ENCODE measurements at regions not wholly inside any gene's neighbourhood (a gene's known extent, or its start where the extent isn't known, plus 50 kb on each side); places are given as distances from the start of the nearest gene placed in this dataset.

- no peaks in the 10 kb centered on the region for H3K36me3 Mint-ChIP-seq
These were observed 782.9 kb downstream of the CCSER2 start for GRCh38 chr10:85111271-85111670.

DNA sequence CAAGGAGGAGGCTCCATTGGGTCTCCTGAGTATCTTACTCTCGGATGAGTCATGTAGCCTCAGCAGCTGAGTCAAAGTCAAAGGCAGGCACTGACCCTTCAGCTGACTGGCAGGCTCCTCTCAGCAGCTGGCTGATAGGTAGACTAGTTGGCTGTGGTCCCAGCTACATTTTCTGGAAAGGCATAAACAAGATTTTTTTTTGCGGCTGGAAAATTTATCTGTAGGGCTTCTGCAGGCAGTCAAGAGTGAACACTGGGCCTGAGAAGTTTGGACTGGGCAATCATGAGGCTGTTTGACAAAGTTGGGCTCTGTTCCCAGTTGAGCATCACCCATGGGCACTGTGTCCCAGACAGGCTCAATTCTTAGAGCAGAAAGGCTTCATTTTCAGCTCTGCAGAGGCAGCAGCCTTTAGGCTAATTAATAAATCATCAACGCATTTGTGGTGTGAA is 796.2 kb downstream of the CCSER2 start:
- no peak overlapping the region for H3K4me3 Mint-ChIP-seq
- Histone ChIP-seq H4K20me1 (ENCODE audit: insufficient read depth, low read length) (no peaks in the 10 kb centered on the region), H3K4me1 (ENCODE audit: control insufficient read depth in 1 of 2, insufficient read depth in 2 of 2, low read length in 2 of 2) (no peaks in the 10 kb centered on the region), H2AFZ (ENCODE audit: insufficient read depth, low read depth, low read length, poor library complexity, severe bottlenecking) (no peak overlapping the region), H3K4me2 (replicated peaks; ENCODE audit: extremely low read depth, low read length, poor library complexity, severe bottlenecking) (no peak overlapping the region), H3K9ac (ENCODE audit: insufficient read depth, low read length, poor library complexity, severe bottlenecking) (no peak overlapping the region), H3K79me2 (ENCODE audit: insufficient read depth, low read length) (no peaks in the 10 kb centered on the region), H3K4me3 (replicated peaks in 1 of 3; ENCODE audit: low read depth in 2 of 3, low read length in 3 of 3) (no peak overlapping the region), H3K27ac (ENCODE audit: low read depth in 1 of 2, low read length in 2 of 2) (no peak overlapping the region), H3K36me3 (replicated peaks in 1 of 2; ENCODE audit: control insufficient read depth in 1 of 2, insufficient read depth in 2 of 2, low read length in 2 of 2) (no peaks in the 10 kb centered on the region), H3K27me3 (ENCODE audit: control insufficient read depth in 2 of 2, insufficient read depth in 2 of 2, low read length in 2 of 2) (no peaks in the 10 kb centered on the region), H3K9me3 (replicated peaks in 1 of 2; ENCODE audit: control insufficient read depth in 1 of 2, insufficient read depth in 1 of 2, low read length in 2 of 2) (peaks cover 18 to 24% of the 10 kb centered on the region in 2 donors)
- H3K36me3 Mint-ChIP-seq: no peaks in the 10 kb centered on the region
- TF ChIP-seq CTCF (IDR thresholded peaks at IDR 0.05): no peak
- intact Hi-C loops (cut with micrococcal nuclease): no loop called here
- H3K27ac Mint-ChIP-seq: no peak overlapping the region
- H3K4me1 Mint-ChIP-seq: no peaks in the 10 kb centered on the region
- H3K9me3 Mint-ChIP-seq: peaks cover 7 to 25% (median 8%) of the 10 kb centered on the region in 7 donors
- no peak for DNase-seq
- H3K27me3 Mint-ChIP-seq (ENCODE audit: low read depth in 3 of 3): peaks cover 0 to 3% (median 0%) of the 10 kb centered on the region in 3 donors
- WGBS (ENCODE audit: insufficient coverage): 95% methylated on average over 2 of the region's 3 CpGs

More at GRCh38 chr10:85111271-85111670, 782.9 kb downstream of the CCSER2 start:
- DNase-seq: no peak
- H3K4me1 ChIP-seq (ENCODE audit: control insufficient read depth in 1 of 2, insufficient read depth in 2 of 2, low read length in 2 of 2): no peaks in the 10 kb centered on the region
- no peaks in the 10 kb centered on the region for H4K20me1 ChIP-seq (ENCODE audit: insufficient read depth, low read length)
- no peak overlapping the region for H3K27ac Mint-ChIP-seq
- H3K27me3 ChIP-seq (ENCODE audit: control insufficient read depth in 2 of 2, insufficient read depth in 2 of 2, low read length in 2 of 2): no peaks in the 10 kb centered on the region
- WGBS (ENCODE audit: insufficient coverage): 67% methylated on average over 1 of the region's 1 CpG
- H3K9me3 Mint-ChIP-seq: peaks cover 2 to 6% (median 3%) of the 10 kb centered on the region in 7 donors
- H3K36me3 ChIP-seq (replicated peaks in 1 of 2; ENCODE audit: control insufficient read depth in 1 of 2, insufficient read depth in 2 of 2, low read length in 2 of 2): no peaks in the 10 kb centered on the region
- no peak overlapping the region for H2AFZ ChIP-seq (ENCODE audit: insufficient read depth, low read depth, low read length, poor library complexity, severe bottlenecking)
- intact Hi-C loops (cut with micrococcal nuclease): no loop called here
- H3K79me2 ChIP-seq (ENCODE audit: insufficient read depth, low read length): no peaks in the 10 kb centered on the region
- peaks cover 0 to 2% (median 0%) of the 10 kb centered on the region in 3 donors for H3K27me3 Mint-ChIP-seq (ENCODE audit: low read depth in 3 of 3)
- H3K4me2 ChIP-seq (replicated peaks; ENCODE audit: extremely low read depth, low read length, poor library complexity, severe bottlenecking): no peak overlapping the region
- no peak overlapping the region for H3K4me3 Mint-ChIP-seq
- H3K27ac ChIP-seq (ENCODE audit: low read depth in 1 of 2, low read length in 2 of 2): no peak overlapping the region
- H3K9me3 ChIP-seq (replicated peaks in 1 of 2; ENCODE audit: control insufficient read depth in 1 of 2, insufficient read depth in 1 of 2, low read length in 2 of 2): no peaks in the 10 kb centered on the region
- no peaks in the 10 kb centered on the region for H3K4me1 Mint-ChIP-seq
- H3K9ac ChIP-seq (ENCODE audit: insufficient read depth, low read length, poor library complexity, severe bottlenecking): no peak overlapping the region
- TF ChIP-seq CTCF (IDR thresholded peaks at IDR 0.05): no peak
- no peak overlapping the region for H3K4me3 ChIP-seq (replicated peaks in 1 of 3; ENCODE audit: low read depth in 2 of 3, low read length in 3 of 3)
